ENCODE measurements at regions not wholly inside any gene's neighbourhood (a gene's known extent, or its start where the extent isn't known, plus 50 kb on each side); places are given as distances from the start of the nearest gene placed in this dataset.

DNA sequence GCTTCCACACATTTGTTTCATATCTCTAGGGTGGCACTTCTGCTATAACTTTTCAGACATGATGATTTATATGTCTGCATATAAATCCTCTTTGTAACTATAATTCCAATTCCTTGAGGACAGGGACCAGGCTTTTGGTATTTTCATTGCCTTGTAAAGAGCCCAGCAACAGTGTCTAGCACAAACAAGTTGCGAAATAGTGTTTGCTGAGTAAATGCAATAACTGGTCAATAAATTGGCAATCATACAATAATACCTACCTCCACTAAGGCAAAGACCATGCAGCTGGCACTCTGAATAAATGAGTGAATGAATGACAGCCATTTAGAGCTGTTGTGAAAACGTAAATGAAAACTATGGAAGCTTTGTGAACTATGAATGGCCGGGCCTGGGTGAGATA is 564.0 kb upstream of the ZNF462 start:
- no peak overlapping the region for H3K4me3 ChIP-seq (ENCODE audit: control insufficient read depth, low read depth, low read length)
- TF ChIP-seq, protein P1, sequence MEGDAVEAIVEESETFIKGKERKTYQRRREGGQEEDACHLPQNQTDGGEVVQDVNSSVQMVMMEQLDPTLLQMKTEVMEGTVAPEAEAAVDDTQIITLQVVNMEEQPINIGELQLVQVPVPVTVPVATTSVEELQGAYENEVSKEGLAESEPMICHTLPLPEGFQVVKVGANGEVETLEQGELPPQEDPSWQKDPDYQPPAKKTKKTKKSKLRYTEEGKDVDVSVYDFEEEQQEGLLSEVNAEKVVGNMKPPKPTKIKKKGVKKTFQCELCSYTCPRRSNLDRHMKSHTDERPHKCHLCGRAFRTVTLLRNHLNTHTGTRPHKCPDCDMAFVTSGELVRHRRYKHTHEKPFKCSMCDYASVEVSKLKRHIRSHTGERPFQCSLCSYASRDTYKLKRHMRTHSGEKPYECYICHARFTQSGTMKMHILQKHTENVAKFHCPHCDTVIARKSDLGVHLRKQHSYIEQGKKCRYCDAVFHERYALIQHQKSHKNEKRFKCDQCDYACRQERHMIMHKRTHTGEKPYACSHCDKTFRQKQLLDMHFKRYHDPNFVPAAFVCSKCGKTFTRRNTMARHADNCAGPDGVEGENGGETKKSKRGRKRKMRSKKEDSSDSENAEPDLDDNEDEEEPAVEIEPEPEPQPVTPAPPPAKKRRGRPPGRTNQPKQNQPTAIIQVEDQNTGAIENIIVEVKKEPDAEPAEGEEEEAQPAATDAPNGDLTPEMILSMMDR (IDR thresholded peaks at IDR 0.05; ENCODE audit: control insufficient read depth, insufficient read depth, low read depth, low read length, missing control alignments): no peak
- DNase-seq (ENCODE audit: low read depth): no peak

- no peak for DNase-seq (ENCODE audit: low read depth)
- TF ChIP-seq, protein P1 (IDR thresholded peaks at IDR 0.05; ENCODE audit: control insufficient read depth, insufficient read depth, low read depth, low read length, missing control alignments): no peak
- no peak overlapping the region for H3K4me3 ChIP-seq (ENCODE audit: control insufficient read depth, low read depth, low read length)
Measured at GRCh38 chr9:106304401-106304920, 558.5 kb upstream of the ZNF462 start.

DNA sequence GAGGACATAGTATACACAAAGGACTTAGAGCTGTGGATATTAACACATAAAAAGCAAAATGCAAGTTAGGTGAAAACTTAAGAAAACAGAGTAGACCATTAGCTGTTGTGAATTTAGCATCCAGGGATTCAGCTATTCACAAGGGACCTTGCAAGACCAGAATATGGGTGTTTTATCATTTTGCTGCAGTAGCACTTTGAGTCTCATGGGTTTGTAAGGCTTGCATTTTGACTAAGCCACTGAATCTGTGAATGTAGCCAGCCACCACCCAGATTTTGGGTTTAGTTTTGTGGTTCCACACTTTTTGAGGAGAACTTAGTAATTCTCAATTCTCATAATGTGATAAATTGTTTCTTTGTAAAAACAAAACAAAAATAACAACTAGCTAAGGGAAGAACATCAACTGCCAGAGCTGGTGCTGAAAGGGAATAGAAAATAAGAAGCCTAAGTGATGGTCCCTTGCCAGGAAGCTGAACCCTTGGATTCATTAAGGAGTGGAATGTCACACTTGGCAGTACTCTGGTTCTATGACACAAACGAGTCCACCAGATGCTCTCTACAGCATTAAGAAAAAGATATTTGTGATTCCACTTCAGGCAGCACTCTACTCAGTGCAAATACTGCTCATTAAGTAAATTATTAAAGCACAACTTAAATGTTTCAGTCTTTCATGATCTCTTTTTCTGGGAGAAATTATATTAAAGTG is 557.4 kb upstream of the ZNF462 start:
- DNase-seq (ENCODE audit: low read depth): no peak
- TF ChIP-seq, protein P1 (IDR thresholded peaks at IDR 0.05; ENCODE audit: control insufficient read depth, insufficient read depth, low read depth, low read length, missing control alignments): no peak
- no peak overlapping the region for H3K4me3 ChIP-seq (ENCODE audit: control insufficient read depth, low read depth, low read length)

- no peak for DNase-seq (ENCODE audit: low read depth)
- no peak overlapping the region for H3K4me3 ChIP-seq (ENCODE audit: control insufficient read depth, low read depth, low read length)
Measured at GRCh38 chr9:106307670-106308069, 555.3 kb upstream of the ZNF462 start.

GRCh38 chr9:106309925-106310324 is 553.0 kb upstream of the ZNF462 start:
- TF ChIP-seq, protein P1 (IDR thresholded peaks at IDR 0.05; ENCODE audit: control insufficient read depth, insufficient read depth, low read depth, low read length, missing control alignments): no peak
- DNase-seq (ENCODE audit: low read depth): no peak

More at GRCh38 chr9:106307670-106308069, 555.3 kb upstream of the ZNF462 start:
- TF ChIP-seq, protein P1 (IDR thresholded peaks at IDR 0.05; ENCODE audit: control insufficient read depth, insufficient read depth, low read depth, low read length, missing control alignments): no peak

GRCh38 chr9:106310782-106311181 is 552.2 kb upstream of the ZNF462 start:
- no peak for DNase-seq (ENCODE audit: low read depth)
- TF ChIP-seq, protein P1 (IDR thresholded peaks at IDR 0.05; ENCODE audit: control insufficient read depth, insufficient read depth, low read depth, low read length, missing control alignments): no peak
- H3K4me3 ChIP-seq (ENCODE audit: control insufficient read depth, low read depth, low read length): no peak overlapping the region

More at GRCh38 chr9:106309925-106310324, 553.0 kb upstream of the ZNF462 start:
- H3K4me3 ChIP-seq (ENCODE audit: control insufficient read depth, low read depth, low read length): no peak overlapping the region
